BJ (cell line): ENCODE measurements at regions not wholly inside any gene's neighbourhood (a gene's known extent, or its start where the extent isn't known, plus 50 kb on each side); places are given as distances from the start of the nearest gene placed in this dataset.

Experiments
- CTCF ChIA-PET: fragments of 350-600 bp; formaldehyde crosslinking; extraction: SDS; loops from one replicate; lab custom pipeline; 2021; ENCODE audit warnings: antibody characterized with exemption, inconsistent platforms; lab: Yijun Ruan, JAX
- POLR2A ChIA-PET: fragments of 300-600 bp; sonication (Branson Sonifier 250); formaldehyde crosslinking; extraction: SDS; loops from one replicate; lab custom pipeline; 2021; ENCODE audit warnings: antibody characterized with exemption; lab: Charles Lee
- DNase-seq: peaks from one replicate; pipeline ENCODE4 v3.0.0-alpha.2; 2011; ENCODE audit warnings: low read depth
- H3K27me3 ChIP-seq: 2 replicates; pipeline ENCODE4 v1.6.0; 2011; ENCODE audit warnings: low read length; ENCODE audit not compliant: control insufficient read depth, insufficient read depth
- H3K36me3 ChIP-seq: 2 replicates; pipeline ENCODE4 v1.5.1; 2011; ENCODE audit warnings: low read length; ENCODE audit not compliant: control insufficient read depth, insufficient read depth
- H3K4me3 ChIP-seq: 2 replicates; pipeline ENCODE4 v1.5.1; 2011; ENCODE audit warnings: low read depth, mild to moderate bottlenecking, control low read depth, low read length
- TF ChIP-seq, protein P1 (sequence below): IDR thresholded peaks from 2 replicates; pipeline ENCODE4 v1.5.1; 2011; ENCODE audit warnings: low read depth, mild to moderate bottlenecking, control low read depth, inconsistent platforms, low read length, moderate library complexity; ENCODE audit not compliant: insufficient read depth

DNA sequence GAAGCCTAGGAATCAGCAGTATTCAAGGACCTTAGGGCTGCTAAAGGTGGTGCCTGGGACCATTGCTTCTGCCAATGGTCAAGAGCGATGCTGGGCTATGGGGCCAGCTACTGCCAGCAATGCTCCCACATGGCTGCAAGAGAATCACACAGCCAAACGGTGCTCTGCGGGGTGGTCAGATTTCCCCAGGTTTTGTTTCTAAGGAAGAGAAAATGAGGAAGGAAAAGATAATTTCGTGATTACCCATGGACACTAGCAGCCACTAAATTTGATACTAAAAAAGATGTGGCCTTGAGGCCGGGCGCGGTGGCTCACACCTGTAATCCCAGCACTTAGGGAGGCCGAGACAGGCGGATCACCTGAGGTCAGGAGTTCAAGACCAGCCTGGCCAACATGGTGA, 83.0 kb downstream of the LYZL2 start:
- Histone ChIP-seq H3K27me3 (peaks cover 3% of the 10 kb centered on the region; the same call in 1 of the 2 replicates), H3K36me3 (no peaks in the 10 kb centered on the region), H3K4me3 (no peak overlapping the region)
- DNase-seq: no peak
- CTCF ChIA-PET: interaction anchor here (2.0 kb wide), 1 partner anchor 45 kb away, joined by 6 read pairs; no protein-coding TSS in a partner anchor
- TF ChIP-seq, protein P1, sequence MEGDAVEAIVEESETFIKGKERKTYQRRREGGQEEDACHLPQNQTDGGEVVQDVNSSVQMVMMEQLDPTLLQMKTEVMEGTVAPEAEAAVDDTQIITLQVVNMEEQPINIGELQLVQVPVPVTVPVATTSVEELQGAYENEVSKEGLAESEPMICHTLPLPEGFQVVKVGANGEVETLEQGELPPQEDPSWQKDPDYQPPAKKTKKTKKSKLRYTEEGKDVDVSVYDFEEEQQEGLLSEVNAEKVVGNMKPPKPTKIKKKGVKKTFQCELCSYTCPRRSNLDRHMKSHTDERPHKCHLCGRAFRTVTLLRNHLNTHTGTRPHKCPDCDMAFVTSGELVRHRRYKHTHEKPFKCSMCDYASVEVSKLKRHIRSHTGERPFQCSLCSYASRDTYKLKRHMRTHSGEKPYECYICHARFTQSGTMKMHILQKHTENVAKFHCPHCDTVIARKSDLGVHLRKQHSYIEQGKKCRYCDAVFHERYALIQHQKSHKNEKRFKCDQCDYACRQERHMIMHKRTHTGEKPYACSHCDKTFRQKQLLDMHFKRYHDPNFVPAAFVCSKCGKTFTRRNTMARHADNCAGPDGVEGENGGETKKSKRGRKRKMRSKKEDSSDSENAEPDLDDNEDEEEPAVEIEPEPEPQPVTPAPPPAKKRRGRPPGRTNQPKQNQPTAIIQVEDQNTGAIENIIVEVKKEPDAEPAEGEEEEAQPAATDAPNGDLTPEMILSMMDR: no peak
- POLR2A ChIA-PET: no interaction called here

DNA sequence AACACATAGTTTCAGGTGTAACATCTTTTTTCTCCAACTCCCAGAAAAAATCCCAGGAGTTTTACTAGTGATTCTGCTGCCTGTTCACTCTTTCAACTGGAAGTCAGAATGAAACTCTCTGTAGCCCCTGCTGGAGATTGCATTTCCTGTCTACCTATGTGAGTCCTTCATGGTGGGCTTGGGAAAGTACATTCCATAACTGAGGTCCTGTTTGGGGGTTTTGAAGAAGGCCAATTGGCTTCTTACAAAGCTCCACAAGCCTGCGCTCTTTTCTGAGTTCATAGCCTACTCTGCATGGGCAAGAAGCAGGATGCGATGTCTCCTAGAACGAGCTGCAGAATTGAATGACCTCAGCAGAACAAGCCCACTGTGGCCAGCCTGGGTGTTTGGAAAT, 86.7 kb downstream of the LYZL2 start:
- no peaks in the 10 kb centered on the region for H3K36me3 ChIP-seq
- peaks cover 3% of the 10 kb centered on the region; the same call in 1 of the 2 replicates for H3K27me3 ChIP-seq
- no peak for DNase-seq
- ChIA-PET POLR2A (no interaction called here), CTCF (interaction anchor here (1.1 to 1.8 kb wide), 2 partner anchors 48 to 129 kb away, joined by 3 to 4 read pairs; no protein-coding TSS in a partner anchor)
- no peak overlapping the region for H3K4me3 ChIP-seq
- TF ChIP-seq, protein P1: no peak

- CTCF ChIA-PET: interaction anchor here (1.1 to 1.8 kb wide), 2 partner anchors 49 to 128 kb away, joined by 3 to 4 read pairs; no protein-coding TSS in a partner anchor
- DNase-seq: no peak
Measured at GRCh38 chr10:30542001-30542894, 87.3 kb downstream of the LYZL2 start.

DNA sequence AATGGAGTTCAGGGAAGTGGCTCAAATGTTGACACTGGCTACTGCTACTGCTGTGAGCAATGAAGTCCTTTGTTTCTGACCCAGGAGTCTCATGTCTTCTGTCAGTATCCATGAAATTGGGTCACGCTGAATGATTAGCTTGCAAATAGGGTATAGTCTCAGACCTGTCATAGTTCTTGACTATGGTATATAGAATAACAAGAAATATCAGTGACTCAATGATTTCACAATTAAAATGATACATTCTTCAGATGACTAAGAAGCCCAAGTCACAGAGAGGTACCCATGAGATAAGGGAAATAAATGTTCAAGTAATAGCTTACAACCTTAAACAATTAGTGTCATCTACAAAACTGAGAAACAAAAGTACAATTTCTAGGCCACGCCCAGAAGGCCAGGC, 89.3 kb downstream of the LYZL2 start:
- TF ChIP-seq, protein P1: no peak
- Histone ChIP-seq H3K36me3 (no peaks in the 10 kb centered on the region), H3K27me3 (peaks cover 8% of the 10 kb centered on the region), H3K4me3 (no peak overlapping the region)
- ChIA-PET CTCF (no interaction called here), POLR2A (no interaction called here)
- DNase-seq: no peak

More at GRCh38 chr10:30542001-30542894, 87.3 kb downstream of the LYZL2 start:
- peaks cover 3% of the 10 kb centered on the region; the same call in 1 of the 2 replicates for H3K27me3 ChIP-seq
- H3K36me3 ChIP-seq: no peaks in the 10 kb centered on the region
- POLR2A ChIA-PET: no interaction called here
- H3K4me3 ChIP-seq: no peak overlapping the region
- TF ChIP-seq, protein P1: no peak

DNA sequence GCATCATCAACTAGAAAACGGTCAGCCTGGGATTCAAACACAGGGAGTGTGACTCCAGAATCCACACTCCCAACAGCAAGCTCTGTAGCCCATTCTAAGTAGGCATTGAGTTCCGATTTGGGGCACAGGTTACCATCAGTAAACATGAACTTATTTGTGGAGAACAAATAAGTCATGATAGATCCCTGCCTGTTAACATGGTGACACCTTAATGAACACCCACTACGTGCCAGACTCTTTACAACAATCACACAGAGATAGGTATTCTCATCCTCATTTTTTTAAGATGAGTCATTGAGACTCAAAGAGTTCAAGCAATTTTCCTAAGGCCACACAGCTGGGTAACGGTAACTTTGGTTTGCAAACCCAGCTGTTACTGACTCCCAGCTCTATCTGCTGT, 91.5 kb downstream of the LYZL2 start:
- CTCF ChIA-PET: interaction anchor here (0.7 to 3.8 kb wide), 4 partner anchors 16 to 146 kb away, joined by 3 to 34 read pairs (median 4); no protein-coding TSS in a partner anchor
- Histone ChIP-seq H3K27me3 (peaks cover 5% of the 10 kb centered on the region), H3K36me3 (no peaks in the 10 kb centered on the region), H3K4me3 (no peak overlapping the region)
- TF ChIP-seq, protein P1: no peak
- POLR2A ChIA-PET: no interaction called here
- no peak for DNase-seq
